MM.1S (cell line): ENCODE measurements at regions not wholly inside any gene's neighbourhood (a gene's known extent, or its start where the extent isn't known, plus 50 kb on each side); places are given as distances from the start of the nearest gene placed in this dataset.

Source experiments
- DNase-seq: peaks from one replicate; pipeline ENCODE4 v3.0.0-alpha.2; 2015
- H2AFZ ChIP-seq: fragments of 300-600 bp; sonication (generic); 2 replicates; pipeline ENCODE4 v1.6.0; 2016; ENCODE audit warnings: antibody characterized with exemption, low read length
- H3F3A ChIP-seq: fragments of 300-600 bp; sonication (generic); 2 replicates; pipeline ENCODE4 v1.6.1; 2016; ENCODE audit warnings: mild to moderate bottlenecking, antibody characterized with exemption, low read length, moderate library complexity, mixed read lengths; ENCODE audit not compliant: insufficient read depth
- H3K27ac ChIP-seq: fragments of 300-600 bp; sonication (generic); 2 replicates; pipeline ENCODE4 v1.5.1; 2016; ENCODE audit warnings: mild to moderate bottlenecking, low read length
- H3K27me3 ChIP-seq: fragments of 300-600 bp; sonication (generic); replicated peaks from 2 replicates; pipeline ENCODE4 v1.6.0; 2016; ENCODE audit warnings: low read length; ENCODE audit not compliant: insufficient read depth
- H3K36me3 ChIP-seq: fragments of 300-600 bp; sonication (generic); replicated peaks from 2 replicates; pipeline ENCODE4 v1.6.1; 2016; ENCODE audit warnings: mild to moderate bottlenecking, low read length, mixed read lengths; ENCODE audit not compliant: insufficient read depth
- H3K4me1 ChIP-seq: fragments of 300-600 bp; sonication (generic); 2 replicates; pipeline ENCODE4 v1.6.1; 2016; ENCODE audit warnings: low read length, mixed read lengths
- H3K4me2 ChIP-seq: fragments of 300-600 bp; sonication (generic); 2 replicates; pipeline ENCODE4 v1.6.0; 2016; ENCODE audit warnings: low read depth, low read length
- H3K4me3 ChIP-seq: fragments of 300-600 bp; sonication (generic); 2 replicates; pipeline ENCODE4 v1.5.1; 2016; ENCODE audit warnings: low read length, mixed read lengths
- H3K79me2 ChIP-seq: fragments of 300-600 bp; sonication (generic); 2 replicates; pipeline ENCODE4 v1.6.1; 2016; ENCODE audit warnings: mixed run types, low read length, mixed read lengths
- H3K9ac ChIP-seq: fragments of 300-600 bp; sonication (generic); 2 replicates; pipeline ENCODE4 v1.6.1; 2016; ENCODE audit warnings: low read length, mixed read lengths
- H3K9me2 ChIP-seq: fragments of 300-600 bp; sonication (generic); replicated peaks from 2 replicates; pipeline ENCODE4 v1.6.1; 2016; ENCODE audit warnings: mild to moderate bottlenecking, low read length, mixed read lengths; ENCODE audit not compliant: insufficient read depth
- H3K9me3 ChIP-seq: fragments of 300-600 bp; sonication (generic); replicated peaks from 2 replicates; pipeline ENCODE4 v1.6.1; 2016; ENCODE audit warnings: mild to moderate bottlenecking, low read length, mixed read lengths; ENCODE audit not compliant: insufficient read depth
- H4K20me1 ChIP-seq: fragments of 300-600 bp; sonication (generic); 2 replicates; pipeline ENCODE4 v1.6.1; 2016; ENCODE audit warnings: mild to moderate bottlenecking, low read length, moderate library complexity, mixed read lengths; ENCODE audit not compliant: insufficient read depth
- CTCF ChIP-seq: fragments of 300-600 bp; sonication (generic); IDR thresholded peaks from 2 replicates; pipeline ENCODE4 v1.5.1; 2016; ENCODE audit warnings: antibody characterized with exemption, low read length, mixed read lengths
- EZH2 ChIP-seq: fragments of 300-600 bp; sonication (generic); optimal IDR thresholded peaks from 2 replicates; pipeline ENCODE3; 2017; ENCODE audit warnings: low read depth, mild to moderate bottlenecking, antibody characterized with exemption, low read length, mixed read lengths
- EZH2phosphoT487 ChIP-seq: fragments of 300-600 bp; sonication (generic); IDR thresholded peaks from 2 replicates; pipeline ENCODE4 v1.6.1; 2018; ENCODE audit warnings: antibody characterized with exemption, low read length

GRCh38 chr6:44700422-44700821 lies 312.9 kb downstream of the CDC5L start:
- H3K4me2 ChIP-seq, result no peak overlapping the region
- H3K4me3 ChIP-seq, result no peak overlapping the region
- H3K36me3 ChIP-seq, result no peaks in the 10 kb centered on the region
- H3K79me2 ChIP-seq, result no peaks in the 10 kb centered on the region
- no peaks in the 10 kb centered on the region for H3F3A ChIP-seq
- DNase-seq, result no peak
- no peaks in the 10 kb centered on the region for H3K9me2 ChIP-seq
- TF ChIP-seq CTCF (no peak), EZH2phosphoT487 (no peak), EZH2 (no peak)
- H3K27ac ChIP-seq, result no peak overlapping the region
- no peaks in the 10 kb centered on the region for H4K20me1 ChIP-seq
- no peaks in the 10 kb centered on the region for H3K9me3 ChIP-seq
- peaks cover 10% of the 10 kb centered on the region for H3K4me1 ChIP-seq
- no peak overlapping the region for H2AFZ ChIP-seq
- no peak overlapping the region for H3K9ac ChIP-seq
- no peaks in the 10 kb centered on the region for H3K27me3 ChIP-seq

GRCh38 chr6:44701038-44701636 lies 313.6 kb downstream of the CDC5L start:
- peaks cover 10% of the 10 kb centered on the region for H3K4me1 ChIP-seq
- H3K4me3 ChIP-seq, result no peak overlapping the region
- H3K9me2 ChIP-seq, result no peaks in the 10 kb centered on the region
- H3K27me3 ChIP-seq, result no peaks in the 10 kb centered on the region
- H3K27ac ChIP-seq, result no peak overlapping the region
- no peaks in the 10 kb centered on the region for H4K20me1 ChIP-seq
- H2AFZ ChIP-seq, result no peak overlapping the region
- DNase-seq, result no peak
- no peak overlapping the region for H3K9ac ChIP-seq
- H3F3A ChIP-seq, result no peaks in the 10 kb centered on the region
- no peaks in the 10 kb centered on the region for H3K79me2 ChIP-seq
- no peaks in the 10 kb centered on the region for H3K36me3 ChIP-seq
- H3K9me3 ChIP-seq, result no peaks in the 10 kb centered on the region
- no peak overlapping the region for H3K4me2 ChIP-seq
- TF ChIP-seq EZH2phosphoT487 (no peak), CTCF (no peak), EZH2 (no peak)

- Histone ChIP-seq H3K27ac (no peak overlapping the region), H2AFZ (no peak overlapping the region), H3K27me3 (no peaks in the 10 kb centered on the region), H3K79me2 (no peaks in the 10 kb centered on the region), H3K4me2 (no peak overlapping the region), H3K36me3 (no peaks in the 10 kb centered on the region), H3K9me3 (no peaks in the 10 kb centered on the region), H4K20me1 (no peaks in the 10 kb centered on the region), H3K9ac (no peak overlapping the region), H3K9me2 (no peaks in the 10 kb centered on the region), H3K4me1 (peaks cover 10% of the 10 kb centered on the region), H3K4me3 (no peak overlapping the region), H3F3A (no peaks in the 10 kb centered on the region)
- TF ChIP-seq CTCF, result no peak
- TF ChIP-seq EZH2, result no peak
- TF ChIP-seq EZH2phosphoT487, result no peak
- DNase-seq, result no peak
Observed at GRCh38 chr6:44701637-44702101, 314.2 kb downstream of the CDC5L start.
